GM21717 (cell line): ENCODE measurements at regions not wholly inside any gene's neighbourhood (a gene's known extent, or its start where the extent isn't known, plus 50 kb on each side); places are given as distances from the start of the nearest gene placed in this dataset.
"Not testable (repeated sequence)": the region's sequence is repeated elsewhere in the genome, so short reads cannot be mapped to it uniquely, and the experiment has no call there.

Experiments used
- ATAC-seq: cut with Tn5 transposase; IDR thresholded peaks from one replicate; pipeline ENCODE4 v1.9.1; 2021; ENCODE audit warnings: mild to moderate bottlenecking, moderate library complexity; ENCODE audit not compliant: unreplicated experiment

DNA sequence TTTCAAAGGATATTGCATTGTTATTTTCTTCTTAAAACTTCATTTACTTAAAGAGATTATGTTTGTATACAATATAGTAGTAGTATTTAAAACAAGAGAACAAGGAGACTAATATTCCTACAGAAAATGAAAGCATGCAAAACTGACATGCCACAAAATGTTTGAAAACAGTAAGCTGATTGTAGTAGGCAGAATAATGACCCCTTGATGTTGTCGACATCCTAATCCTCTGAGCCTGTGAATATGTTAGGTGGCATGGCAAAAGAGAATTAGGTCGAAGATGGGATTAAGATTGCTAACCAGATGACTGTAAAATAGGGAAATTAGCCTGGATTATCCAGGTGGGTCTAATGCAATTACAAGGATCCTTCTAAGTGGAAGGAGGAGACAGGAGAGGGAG, 522.2 kb upstream of the NR3C2 start:
- ATAC-seq = no peak

- no peak for ATAC-seq
These were observed 520.5 kb upstream of the NR3C2 start for GRCh38 chr4:148962539-148963290.

DNA sequence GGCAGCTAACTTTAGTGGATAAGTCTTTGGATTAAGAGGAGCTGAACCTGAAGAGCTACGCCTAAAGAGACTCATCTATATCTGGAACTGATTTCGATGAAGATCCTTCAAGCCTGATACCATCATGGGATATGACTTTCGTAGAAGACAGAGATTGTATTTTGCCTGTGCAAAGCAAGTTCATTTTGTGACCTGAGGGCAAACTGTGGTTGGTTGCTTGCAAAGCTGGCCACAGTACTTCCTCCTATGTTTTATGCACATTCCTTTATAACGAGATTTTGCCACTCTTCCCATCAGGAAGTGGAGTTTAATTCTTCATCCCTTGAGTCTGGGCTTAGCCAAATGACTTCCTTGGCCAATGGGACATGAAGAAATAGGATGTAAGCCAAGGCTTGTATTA, 519.3 kb upstream of the NR3C2 start:
- no peak for ATAC-seq

GRCh38 chr4:148958317-148958716, 516.1 kb upstream of the NR3C2 start:
- ATAC-seq = no peak

- ATAC-seq = no peak
These were observed 513.5 kb upstream of the NR3C2 start for GRCh38 chr4:148955564-148956297.

DNA sequence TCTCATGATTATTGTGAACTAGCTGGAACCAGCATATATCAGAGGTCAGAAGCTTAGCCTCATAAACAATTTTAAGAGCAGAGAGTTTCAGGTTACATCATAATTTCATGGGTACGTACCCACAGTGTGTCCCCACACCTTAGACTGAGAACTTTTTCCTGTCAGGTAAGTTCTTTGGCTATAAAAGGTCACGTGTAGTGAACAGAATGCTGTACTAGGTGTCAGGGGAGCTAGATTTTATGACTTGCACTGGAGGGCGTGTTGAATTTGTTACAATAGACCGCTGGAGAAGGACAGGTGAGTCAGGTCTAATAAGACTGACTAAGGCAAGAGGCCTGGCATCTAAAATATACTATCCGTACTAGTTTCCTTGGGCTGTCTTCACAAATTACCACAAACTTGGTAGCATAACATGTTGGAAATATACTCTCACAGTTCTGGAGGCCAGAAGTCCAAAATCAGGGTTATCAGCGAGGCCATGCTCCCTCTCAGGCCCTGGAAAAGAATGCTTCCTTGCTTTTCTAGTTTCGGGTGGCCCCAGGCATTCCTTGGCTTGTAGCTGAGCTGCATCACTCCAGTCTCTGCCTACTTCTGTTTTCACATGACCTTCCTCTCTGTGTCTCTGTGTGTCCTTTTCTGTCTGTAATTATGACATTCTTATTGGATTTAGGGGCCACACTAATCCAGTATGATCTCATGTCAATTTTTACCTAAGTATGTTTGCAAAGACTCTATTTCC, 512.0 kb upstream of the NR3C2 start:
- no peak for ATAC-seq

- ATAC-seq = no peak
These were observed 509.1 kb upstream of the NR3C2 start for GRCh38 chr4:148951346-148951745.

DNA sequence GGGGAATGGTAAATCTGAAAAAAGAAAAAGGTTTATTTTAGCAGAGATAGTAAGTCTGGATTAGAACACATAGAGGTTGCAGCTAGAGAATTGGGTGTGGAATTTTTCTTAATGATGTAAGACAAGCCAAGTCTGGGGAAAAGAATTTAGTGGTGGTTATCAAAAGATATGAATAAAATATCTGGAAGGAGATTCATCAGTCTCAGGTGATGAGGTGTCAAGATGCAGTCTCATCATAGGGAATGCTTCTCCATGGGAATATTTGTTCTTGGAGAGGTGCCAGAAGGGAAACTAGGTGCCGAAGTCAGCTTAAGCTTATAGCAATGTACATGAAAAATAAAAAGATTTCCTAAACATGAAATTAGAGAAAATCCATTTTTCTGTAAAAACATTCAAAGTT, 504.1 kb upstream of the NR3C2 start:
- ATAC-seq = no peak

DNA sequence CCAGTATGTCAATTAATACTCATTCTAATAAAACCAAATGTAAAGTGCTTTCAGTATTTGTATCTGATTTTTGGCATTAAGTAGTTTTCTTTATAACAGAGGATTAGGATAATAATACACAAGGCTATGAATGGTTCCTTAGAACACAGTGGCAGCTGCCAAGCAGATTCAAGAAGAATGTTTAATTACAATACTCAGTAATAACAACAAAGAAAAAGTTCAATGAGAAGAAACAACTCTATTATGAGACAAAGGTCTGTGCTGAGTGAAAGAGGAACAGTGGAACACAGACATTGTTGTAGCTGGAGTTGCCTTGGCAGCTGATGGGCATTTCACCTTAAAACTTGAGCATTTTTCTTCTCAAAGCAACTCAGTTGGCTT, 502.6 kb upstream of the NR3C2 start:
- ATAC-seq = no peak

GRCh38 chr4:148944136-148944838, 502.1 kb upstream of the NR3C2 start:
- no peak for ATAC-seq

GRCh38 chr4:148934926-148935578, 492.8 kb upstream of the NR3C2 start:
- no peak for ATAC-seq

DNA sequence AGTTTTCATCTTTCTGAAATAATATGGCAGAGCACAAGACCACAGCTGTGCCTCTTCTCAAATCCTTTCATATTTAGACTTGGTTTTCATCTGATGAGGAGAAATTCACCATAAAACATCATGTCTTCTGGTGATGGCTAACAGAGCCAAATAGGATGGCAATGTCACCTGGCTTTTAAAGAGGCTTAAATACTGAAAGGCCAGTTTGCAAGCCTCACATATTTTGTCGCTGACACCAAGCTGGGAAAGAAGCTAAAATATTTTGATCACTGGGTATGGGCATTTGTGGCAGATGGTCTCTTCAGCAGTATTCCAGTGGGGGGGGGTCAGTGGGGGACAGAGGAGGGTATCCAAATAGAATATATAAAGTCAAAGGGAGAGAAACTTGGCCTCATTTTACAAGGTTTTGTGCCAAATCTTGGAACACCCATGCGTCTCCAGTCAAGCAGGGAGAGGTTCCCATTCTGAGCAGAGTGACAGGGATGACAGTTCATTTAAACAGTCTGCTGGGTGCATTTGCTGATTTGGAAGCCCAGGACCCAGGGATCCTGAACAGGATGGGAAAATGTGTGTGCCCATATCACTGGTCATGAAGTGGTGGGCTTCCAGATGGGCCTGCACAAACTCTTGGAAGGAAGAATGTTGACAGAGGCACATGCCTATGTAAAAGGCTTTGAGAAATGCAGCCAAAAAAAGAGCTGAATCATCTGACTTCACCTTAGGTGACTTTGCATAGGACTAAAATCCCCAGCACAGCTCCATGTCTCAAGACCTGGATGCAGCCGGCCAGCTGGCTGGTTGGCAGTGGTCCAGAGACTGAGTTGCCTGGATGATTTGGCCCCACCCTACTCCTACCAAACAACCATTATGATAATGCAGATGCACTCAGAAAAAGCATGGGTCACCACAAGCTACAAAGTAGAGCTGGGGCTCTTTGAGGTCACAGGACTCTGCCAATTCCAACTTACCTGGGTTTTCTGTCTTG, 484.4 kb upstream of the NR3C2 start:
- ATAC-seq = no peak

GRCh38 chr4:148923881-148924280, 481.7 kb upstream of the NR3C2 start:
- no peak for ATAC-seq

GRCh38 chr4:148922497-148922896, 480.3 kb upstream of the NR3C2 start:
- ATAC-seq = no peak

GRCh38 chr4:148914734-148915133, 472.5 kb upstream of the NR3C2 start:
- ATAC-seq = no peak

DNA sequence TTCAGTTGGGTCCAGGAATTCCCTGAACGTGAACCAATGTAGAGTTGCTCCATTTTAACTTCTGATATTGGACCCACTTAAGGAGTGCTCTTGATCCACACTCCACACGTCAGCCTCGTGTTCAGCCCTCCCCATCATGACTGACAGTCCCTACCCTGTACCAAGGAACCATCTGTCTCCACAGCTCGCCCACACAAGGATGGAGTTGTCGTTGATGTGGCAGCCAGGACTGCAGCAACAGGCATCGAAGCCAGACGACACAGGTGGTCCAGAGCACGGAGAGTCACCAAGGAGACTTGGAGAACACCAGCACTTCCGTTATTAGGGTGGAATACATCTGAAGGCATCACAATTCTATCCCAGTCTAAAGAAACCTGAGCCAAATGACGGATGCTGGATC, 472.1 kb upstream of the NR3C2 start:
- ATAC-seq = no peak

DNA sequence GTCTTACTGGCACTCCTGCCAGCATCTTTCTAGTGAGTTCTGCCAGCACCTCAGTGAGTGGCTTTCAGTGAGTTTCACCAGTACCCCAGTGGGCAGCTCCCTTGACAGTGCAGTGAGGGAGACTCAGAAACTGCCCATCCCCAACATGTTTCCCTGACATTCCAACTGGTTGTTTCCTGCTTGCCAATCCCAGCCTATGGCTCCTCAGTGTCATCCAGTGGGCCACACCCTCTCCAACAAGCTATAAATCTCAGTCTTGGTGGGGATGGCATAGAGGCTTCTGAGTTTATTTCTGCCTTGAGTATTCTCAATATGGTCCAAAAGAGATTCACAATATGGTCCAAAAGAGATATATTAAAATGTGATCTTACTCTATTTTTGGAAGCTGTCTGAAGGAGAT, 461.2 kb upstream of the NR3C2 start:
- no peak for ATAC-seq

- no peak for ATAC-seq
These were observed 459.0 kb upstream of the NR3C2 start for GRCh38 chr4:148901075-148901705.

DNA sequence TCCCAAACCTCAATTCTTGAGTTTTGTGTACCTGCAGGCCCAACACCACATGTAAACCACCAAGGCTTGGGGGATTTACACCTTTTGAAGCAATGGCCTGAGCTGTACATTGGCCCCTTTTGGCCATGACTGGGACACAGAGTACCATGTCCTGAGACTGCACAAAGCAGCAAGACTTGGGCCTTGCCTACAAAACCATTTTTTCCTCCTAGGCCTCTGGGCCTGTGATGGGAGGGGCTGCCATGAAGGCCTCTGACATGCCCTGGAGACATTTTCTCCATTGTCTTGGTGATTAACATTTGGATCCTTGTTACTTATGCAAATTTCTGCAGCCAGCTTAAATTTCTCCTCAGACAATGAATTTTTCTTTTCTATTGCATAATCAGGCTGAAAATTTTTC, 455.9 kb upstream of the NR3C2 start:
- ATAC-seq = not testable (repeated sequence)
